SJCRH30 (cell line): ENCODE measurements at regions not wholly inside any gene's neighbourhood (a gene's known extent, or its start where the extent isn't known, plus 50 kb on each side); places are given as distances from the start of the nearest gene placed in this dataset.
"Not testable (repeated sequence)": the region's sequence is repeated elsewhere in the genome, so short reads cannot be mapped to it uniquely, and the experiment has no call there.

ENCODE experiments used
- DNase-seq, 2 experiments: peaks; one replicate each; pipeline ENCODE4 v3.0.0-alpha.2; 2015 to 2020
- H3K27ac ChIP-seq: fragments of 250-450 bp; sonication (Bioruptor Pico); 2 replicates; pipeline ENCODE4 v1.5.1; 2020; ENCODE audit warnings: mild to moderate bottlenecking, moderate library complexity
- H3K27me3 ChIP-seq: fragments of 250-450 bp; sonication (Bioruptor Pico); 2 replicates; pipeline ENCODE4 v1.5.1; 2020; ENCODE audit warnings: mild to moderate bottlenecking, moderate library complexity
- H3K36me3 ChIP-seq: fragments of 250-450 bp; sonication (Bioruptor Pico); 2 replicates; pipeline ENCODE4 v1.5.1; 2020; ENCODE audit warnings: mild to moderate bottlenecking, moderate library complexity
- H3K4me1 ChIP-seq: fragments of 250-450 bp; sonication (Bioruptor Pico); 2 replicates; pipeline ENCODE4 v1.5.1; 2020; ENCODE audit warnings: mild to moderate bottlenecking, moderate library complexity
- H3K4me3 ChIP-seq: fragments of 250-450 bp; sonication (Bioruptor Pico); 2 replicates; pipeline ENCODE4 v1.5.1; 2020; ENCODE audit warnings: mild to moderate bottlenecking, moderate library complexity
- H3K9me3 ChIP-seq: fragments of 250-450 bp; sonication (Bioruptor Pico); replicated peaks from 2 replicates; pipeline ENCODE4 v1.5.1; 2020; ENCODE audit warnings: mild to moderate bottlenecking, moderate library complexity

DNA sequence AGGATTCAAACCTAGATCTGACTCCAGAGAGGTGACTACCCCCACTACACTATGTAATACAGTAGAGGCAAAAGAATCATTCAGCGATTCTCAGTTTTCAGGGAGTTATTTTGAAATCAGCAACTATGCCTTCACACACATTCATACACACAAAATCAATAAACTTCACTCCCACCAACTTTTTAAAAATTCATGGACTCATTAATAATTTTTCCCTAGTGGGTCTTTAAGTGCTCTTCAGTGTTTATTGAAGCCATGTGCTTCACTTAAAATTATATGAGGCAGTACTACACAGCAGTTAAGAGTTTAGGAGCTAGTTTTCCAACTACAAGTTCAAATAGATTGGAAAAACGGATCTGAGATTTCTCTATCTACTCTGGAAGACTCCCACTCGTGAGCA is 452.7 kb upstream of the ADGRB3 start:
- Histone ChIP-seq H3K4me1 (no peaks in the 10 kb centered on the region), H3K27me3 (no peaks in the 10 kb centered on the region), H3K27ac (no peak overlapping the region), H3K9me3 (no peaks in the 10 kb centered on the region), H3K36me3 (no peaks in the 10 kb centered on the region), H3K4me3 (no peak overlapping the region)
- no peak for DNase-seq

DNA sequence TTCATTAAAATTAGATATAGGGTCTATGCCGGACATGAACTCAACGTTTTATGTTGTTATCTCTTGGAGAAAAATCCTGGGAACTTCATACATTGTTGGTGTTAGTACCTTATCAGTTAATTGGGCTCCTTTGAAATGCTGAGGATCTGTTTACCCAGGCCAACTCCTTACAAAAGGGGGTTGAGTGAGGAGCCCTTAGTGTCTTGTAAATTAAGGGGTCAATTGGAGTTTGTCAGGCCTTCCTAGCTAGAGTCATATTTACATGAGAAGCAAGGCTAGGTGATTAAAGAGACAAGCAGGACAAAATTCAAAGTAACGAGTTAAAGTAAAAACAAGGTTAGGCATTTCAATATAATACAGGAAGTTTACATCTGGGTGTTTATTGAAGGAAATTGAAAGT is 454.1 kb upstream of the ADGRB3 start:
- not testable (repeated sequence) for H3K4me1 ChIP-seq, DNase-seq, H3K4me3 ChIP-seq, H3K27me3 ChIP-seq, H3K27ac ChIP-seq, H3K36me3 ChIP-seq, H3K9me3 ChIP-seq

DNA sequence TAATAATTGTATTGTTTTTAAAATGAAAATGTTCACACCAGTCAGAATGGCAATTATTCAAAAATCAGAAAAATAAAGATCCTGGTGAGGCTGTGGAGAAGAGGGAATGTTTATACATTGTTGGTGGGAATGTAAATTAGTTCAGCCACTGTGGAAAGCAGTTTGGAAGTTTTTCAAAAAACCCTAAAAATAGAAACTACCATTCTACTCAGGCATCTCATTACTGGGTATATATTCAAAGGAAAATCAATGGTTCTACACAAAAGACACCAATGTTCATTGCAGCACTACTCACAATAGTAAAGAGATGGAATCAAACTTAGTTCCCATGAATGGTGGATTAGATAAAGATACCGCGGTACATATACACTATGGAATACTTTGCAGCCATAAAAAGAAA is 461.5 kb upstream of the ADGRB3 start:
- no peak for DNase-seq
- Histone ChIP-seq H3K27me3 (no peaks in the 10 kb centered on the region; the same call in 1 of the 2 replicates), H3K27ac (no peak overlapping the region), H3K4me3 (no peak overlapping the region), H3K36me3 (no peaks in the 10 kb centered on the region), H3K9me3 (0 out of 2 replicates have a peak, but pooled peaks cover 2% of the 10 kb centered on the region), H3K4me1 (no peaks in the 10 kb centered on the region)

DNA sequence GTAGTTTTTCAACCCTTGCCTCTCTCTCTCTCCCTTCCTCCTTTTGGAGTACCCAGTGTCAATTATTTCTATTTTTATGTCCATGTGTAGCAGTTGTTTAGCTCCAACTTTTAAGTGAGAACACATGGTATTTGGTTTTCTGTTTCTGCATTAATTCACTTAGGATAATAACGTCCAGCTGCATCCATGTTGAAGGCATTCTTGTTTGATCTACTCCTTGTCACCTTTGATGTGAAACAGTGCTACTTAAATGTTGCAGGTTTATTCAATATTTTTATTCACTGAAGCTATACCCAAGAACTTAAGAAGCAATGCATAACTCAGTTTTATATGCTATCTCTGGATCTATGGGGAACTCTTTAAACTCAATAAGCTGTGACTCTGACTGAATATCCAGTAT is 465.2 kb upstream of the ADGRB3 start:
- no peaks in the 10 kb centered on the region for H3K36me3 ChIP-seq
- H3K27ac ChIP-seq = no peak overlapping the region

DNA sequence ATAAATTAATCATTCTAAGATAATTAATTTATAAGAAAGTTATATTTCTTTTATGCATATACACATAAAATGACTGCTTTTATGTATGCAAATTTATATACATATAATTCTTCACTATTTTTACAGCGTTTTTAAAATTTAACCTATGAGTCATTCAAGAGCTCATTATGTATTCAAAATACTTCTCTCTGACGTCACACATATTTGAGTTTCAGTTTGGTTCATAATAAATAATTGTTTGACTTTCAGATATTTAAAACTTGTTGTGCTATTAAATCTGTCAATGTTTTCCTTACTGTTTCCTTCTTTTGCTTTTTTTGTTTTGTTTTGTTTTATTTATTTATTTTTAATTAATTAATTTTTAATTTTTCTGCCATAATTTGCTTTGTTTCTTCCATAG is 467.5 kb upstream of the ADGRB3 start:
- no peak overlapping the region for H3K27ac ChIP-seq
- no peaks in the 10 kb centered on the region for H3K4me1 ChIP-seq
- H3K36me3 ChIP-seq = no peaks in the 10 kb centered on the region
- 0 out of 2 replicates have a peak, but pooled peaks cover 2% of the 10 kb centered on the region for H3K9me3 ChIP-seq
- H3K27me3 ChIP-seq = no peaks in the 10 kb centered on the region; the same call in 1 of the 2 replicates
- no peak for DNase-seq
- no peak overlapping the region for H3K4me3 ChIP-seq

More for the DNA sequence above, 465.2 kb upstream of the ADGRB3 start:
- Histone ChIP-seq H3K4me1 (no peaks in the 10 kb centered on the region), H3K4me3 (no peak overlapping the region), H3K9me3 (0 out of 2 replicates have a peak, but pooled peaks cover 2% of the 10 kb centered on the region), H3K27me3 (no peaks in the 10 kb centered on the region; the same call in 1 of the 2 replicates)
- DNase-seq = no peak

DNA sequence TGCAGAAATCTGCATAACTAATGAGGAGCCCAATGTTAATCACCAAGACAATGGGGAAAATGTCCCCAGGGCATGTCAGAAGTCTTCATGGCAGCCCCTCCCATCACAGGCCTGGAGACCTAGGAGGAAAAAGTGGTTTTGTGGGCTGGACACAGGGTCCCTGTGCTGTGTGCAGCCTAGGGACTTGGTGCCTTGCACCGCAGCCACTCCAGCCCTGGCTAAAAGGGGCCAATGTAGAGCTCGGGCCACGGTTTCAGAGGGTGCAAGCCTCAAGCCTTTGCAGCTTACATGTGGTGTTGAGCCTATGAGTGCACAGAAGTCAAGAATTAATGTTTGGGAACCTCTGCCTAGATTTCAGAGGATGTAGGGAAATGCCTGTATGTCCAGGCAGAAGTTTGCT is 474.3 kb upstream of the ADGRB3 start:
- DNase-seq, H3K27me3 ChIP-seq, H3K4me3 ChIP-seq, H3K36me3 ChIP-seq, H3K27ac ChIP-seq, H3K4me1 ChIP-seq, H3K9me3 ChIP-seq: not testable (repeated sequence)

DNA sequence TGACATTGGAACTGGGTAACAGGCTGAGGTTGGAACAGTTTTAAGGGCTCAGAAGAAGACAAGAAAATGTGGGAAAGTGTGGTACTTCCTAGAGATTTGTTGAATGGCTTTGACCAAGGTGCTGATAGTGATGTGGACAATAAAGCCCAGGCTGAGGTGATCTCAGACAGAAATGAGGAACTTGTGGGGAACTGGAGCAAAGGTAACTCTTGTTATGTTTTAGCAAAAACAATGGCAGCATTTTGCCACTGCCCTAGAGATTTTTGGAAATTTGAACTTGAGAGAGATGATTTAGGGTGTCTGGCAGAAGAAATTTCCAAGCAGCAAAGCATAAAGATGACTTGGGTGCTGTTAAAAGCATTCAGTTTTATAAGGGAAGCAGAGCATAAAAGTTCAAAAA is 474.7 kb upstream of the ADGRB3 start:
- Histone ChIP-seq H3K27ac (no peak overlapping the region), H3K9me3 (no peaks in the 10 kb centered on the region), H3K4me3 (no peak overlapping the region), H3K27me3 (no peaks in the 10 kb centered on the region), H3K4me1 (no peaks in the 10 kb centered on the region), H3K36me3 (no peaks in the 10 kb centered on the region)
- no peak for DNase-seq

DNA sequence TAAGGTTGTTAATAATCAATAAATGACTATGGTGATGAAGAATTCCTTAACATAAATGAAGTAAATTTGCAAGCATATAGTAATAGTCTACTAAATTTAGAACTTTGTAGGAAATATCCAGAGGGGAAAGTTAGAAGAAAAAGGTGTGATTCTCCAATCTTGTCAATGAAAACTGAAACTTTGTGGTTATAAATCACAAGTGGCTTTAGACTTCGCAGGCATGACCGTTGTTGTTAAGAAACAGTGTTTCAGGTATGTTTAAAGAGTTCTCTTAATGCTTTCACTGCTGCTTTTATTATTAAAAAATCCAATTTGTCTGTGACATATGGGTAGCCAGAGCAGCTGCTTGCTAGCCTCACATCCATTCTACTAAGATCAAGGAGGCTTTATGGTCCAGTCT is 475.6 kb upstream of the ADGRB3 start:
- H3K9me3 ChIP-seq = no peaks in the 10 kb centered on the region

DNA sequence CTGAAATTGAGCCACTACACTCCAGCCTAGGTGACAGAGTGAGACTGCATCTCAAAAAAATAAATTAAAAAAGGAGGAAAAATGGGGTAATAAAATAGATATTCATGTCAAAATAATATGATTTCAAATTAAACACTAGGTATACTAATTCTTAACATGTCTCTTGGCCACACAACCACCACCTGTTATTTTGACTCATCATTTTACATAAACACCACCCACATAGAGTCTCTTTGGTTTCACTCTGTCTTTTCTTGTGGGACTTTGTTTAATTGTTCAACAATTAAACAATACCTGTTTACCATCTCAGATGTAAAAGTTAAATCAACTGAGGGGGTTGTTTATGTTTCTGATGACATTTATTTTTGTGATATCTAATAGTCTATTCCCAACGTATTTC is 476.8 kb upstream of the ADGRB3 start:
- no peak for DNase-seq
- Histone ChIP-seq H3K4me3 (no peak overlapping the region), H3K4me1 (no peaks in the 10 kb centered on the region), H3K27me3 (no peaks in the 10 kb centered on the region), H3K36me3 (no peaks in the 10 kb centered on the region), H3K27ac (no peak overlapping the region), H3K9me3 (no peaks in the 10 kb centered on the region)

More for the DNA sequence above, 475.6 kb upstream of the ADGRB3 start:
- no peaks in the 10 kb centered on the region for H3K36me3 ChIP-seq
- no peak overlapping the region for H3K27ac ChIP-seq
- H3K4me3 ChIP-seq = no peak overlapping the region
- no peaks in the 10 kb centered on the region for H3K4me1 ChIP-seq
- no peaks in the 10 kb centered on the region for H3K27me3 ChIP-seq
- DNase-seq = no peak

DNA sequence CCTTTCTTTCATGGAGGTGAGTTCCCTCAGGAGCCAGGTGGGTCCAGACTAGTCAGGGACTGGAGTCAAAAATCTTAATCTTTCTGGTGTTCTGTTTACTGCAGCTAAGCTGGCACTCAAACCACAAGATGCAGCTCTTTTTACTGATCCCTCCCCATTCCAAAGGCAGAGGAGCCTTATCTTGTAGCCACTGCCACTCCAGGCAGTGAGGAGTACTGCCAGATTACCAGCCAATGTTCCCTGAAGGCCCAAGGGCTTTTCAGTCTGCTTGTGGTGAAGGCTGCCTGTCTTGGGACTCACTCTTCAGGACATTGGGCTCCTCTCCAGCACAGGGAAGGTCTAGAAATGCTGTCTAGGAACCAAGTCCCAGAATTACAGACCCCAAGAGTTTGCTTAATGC is 490.4 kb upstream of the ADGRB3 start:
- no peak for DNase-seq
- H3K36me3 ChIP-seq = no peaks in the 10 kb centered on the region
- H3K9me3 ChIP-seq = no peaks in the 10 kb centered on the region

DNA sequence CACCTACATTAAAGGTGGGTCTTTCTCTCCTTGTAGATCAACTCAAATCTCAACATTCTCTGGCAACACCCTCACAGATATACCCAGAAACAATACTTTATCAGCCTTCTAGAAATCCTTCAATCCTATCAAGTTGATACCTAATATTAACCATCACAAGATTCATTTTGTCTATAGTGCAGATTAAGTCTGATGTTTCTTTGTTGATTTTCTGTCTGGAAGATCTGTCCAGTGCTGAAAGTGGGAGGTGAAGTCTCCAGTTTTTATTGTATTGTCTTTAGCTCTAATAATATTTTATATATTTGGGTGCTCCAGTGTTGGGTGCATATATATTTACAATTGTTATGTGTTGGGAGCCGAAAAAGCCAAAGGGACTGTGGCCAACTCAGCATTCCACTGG is 493.9 kb upstream of the ADGRB3 start:
- DNase-seq = no peak
- Histone ChIP-seq H3K36me3 (no peaks in the 10 kb centered on the region), H3K4me3 (no peak overlapping the region), H3K27ac (no peak overlapping the region), H3K4me1 (no peaks in the 10 kb centered on the region; the same call in 1 of the 2 replicates), H3K27me3 (no peaks in the 10 kb centered on the region), H3K9me3 (no peaks in the 10 kb centered on the region)

More for the DNA sequence above, 490.4 kb upstream of the ADGRB3 start:
- H3K4me3 ChIP-seq = no peak overlapping the region
- H3K27ac ChIP-seq = no peak overlapping the region
- H3K27me3 ChIP-seq = no peaks in the 10 kb centered on the region
- no peaks in the 10 kb centered on the region; the same call in 1 of the 2 replicates for H3K4me1 ChIP-seq

DNA sequence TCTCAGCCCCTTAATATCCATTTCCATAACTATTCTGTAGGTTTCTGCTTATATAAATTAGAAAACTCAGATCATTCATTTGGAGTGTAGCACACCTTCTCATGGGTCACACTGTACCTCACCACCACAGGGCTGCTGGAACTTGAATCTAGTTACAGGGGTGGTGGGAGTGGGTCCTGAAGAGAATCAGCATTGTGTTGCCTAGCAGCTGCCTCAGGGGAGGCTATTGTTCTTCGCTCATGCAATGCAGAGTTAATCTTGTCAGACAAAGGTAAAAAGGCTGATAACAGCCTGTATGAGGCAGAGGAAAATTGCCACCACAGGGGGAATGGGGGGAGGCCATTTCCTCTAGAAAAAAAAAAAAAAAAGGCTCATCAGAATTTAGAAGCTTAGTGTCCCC is 496.0 kb upstream of the ADGRB3 start:
- Histone ChIP-seq H3K27me3 (no peaks in the 10 kb centered on the region), H3K36me3 (no peaks in the 10 kb centered on the region), H3K4me1 (no peaks in the 10 kb centered on the region; the same call in 1 of the 2 replicates), H3K9me3 (no peaks in the 10 kb centered on the region), H3K27ac (no peak overlapping the region), H3K4me3 (no peak overlapping the region)
- DNase-seq = no peak

DNA sequence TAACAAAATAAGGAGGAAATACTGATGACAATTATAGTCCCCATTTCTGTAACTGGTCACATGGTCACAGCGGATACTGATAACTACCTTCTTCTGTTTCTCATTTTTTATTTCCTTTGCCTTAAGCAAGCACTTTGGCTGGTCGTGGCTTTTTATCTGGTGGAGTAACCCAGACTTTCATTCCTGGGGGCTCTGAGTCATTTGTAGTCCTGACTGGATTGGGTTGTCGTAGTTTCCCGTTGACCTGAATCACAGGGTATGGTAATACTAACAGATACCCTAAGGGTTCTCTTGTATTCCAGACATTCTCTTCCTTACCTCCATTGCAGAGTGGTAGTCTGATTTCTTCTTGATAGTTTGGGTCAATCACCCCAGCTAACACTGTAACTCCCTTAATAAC is 500.3 kb upstream of the ADGRB3 start:
- Histone ChIP-seq H3K4me1 (no peaks in the 10 kb centered on the region), H3K4me3 (no peak overlapping the region), H3K27me3 (0 out of 2 replicates have a peak, but pooled peaks cover under 1% of the 10 kb centered on the region), H3K9me3 (no peaks in the 10 kb centered on the region), H3K36me3 (no peaks in the 10 kb centered on the region), H3K27ac (no peak overlapping the region)
- no peak for DNase-seq

DNA sequence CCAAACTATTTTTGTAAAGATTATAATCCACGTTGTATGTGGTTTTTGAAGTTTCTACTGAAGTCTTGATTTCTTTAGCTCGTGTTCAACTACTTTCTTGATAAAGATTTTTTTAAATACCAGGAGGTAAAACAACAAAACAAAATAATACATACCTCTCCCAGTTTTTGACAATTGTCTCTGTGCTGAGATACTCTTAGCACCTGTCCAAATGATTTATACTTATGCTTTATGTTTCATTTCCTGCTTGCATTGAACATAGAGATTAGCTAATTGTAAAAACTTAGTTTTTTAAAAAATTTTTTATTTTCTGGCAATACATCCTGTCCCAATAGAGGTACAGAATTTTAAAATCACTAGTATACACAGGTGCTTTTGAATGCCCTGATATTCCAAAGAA is 506.9 kb upstream of the ADGRB3 start:
- H3K4me1 ChIP-seq = no peaks in the 10 kb centered on the region
- no peak overlapping the region for H3K27ac ChIP-seq
- DNase-seq = no peak

DNA sequence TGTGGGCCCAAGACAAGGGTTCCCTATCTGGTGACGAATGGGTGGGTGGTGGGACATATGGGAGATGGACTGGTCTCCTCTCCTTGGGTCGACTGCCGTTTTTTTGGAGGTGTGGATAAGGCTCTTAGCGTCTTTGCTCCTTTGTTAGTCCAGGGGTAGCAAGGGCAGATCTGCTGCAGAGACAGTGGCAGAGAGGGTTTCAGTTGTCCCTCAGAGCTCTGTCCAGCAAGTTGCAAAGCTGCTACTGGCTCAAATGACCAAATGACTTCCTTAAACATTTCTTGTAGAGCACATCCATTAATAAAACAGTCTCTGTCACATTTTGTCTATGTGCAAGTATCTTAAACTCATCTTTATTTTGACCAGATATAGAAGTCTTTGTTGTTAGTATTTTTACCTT is 508.0 kb upstream of the ADGRB3 start:
- DNase-seq = no peak
- H3K36me3 ChIP-seq = no peaks in the 10 kb centered on the region
- H3K4me3 ChIP-seq = no peak overlapping the region
- no peaks in the 10 kb centered on the region for H3K4me1 ChIP-seq
- H3K27ac ChIP-seq = no peak overlapping the region
- H3K27me3 ChIP-seq = 0 out of 2 replicates have a peak, but pooled peaks cover 2% of the 10 kb centered on the region
- 0 out of 2 replicates have a peak, but pooled peaks cover 3% of the 10 kb centered on the region for H3K9me3 ChIP-seq

More for the DNA sequence above, 506.9 kb upstream of the ADGRB3 start:
- H3K4me3 ChIP-seq = no peak overlapping the region
- no peaks in the 10 kb centered on the region for H3K36me3 ChIP-seq
- H3K9me3 ChIP-seq = no peaks in the 10 kb centered on the region
- 0 out of 2 replicates have a peak, but pooled peaks cover 2% of the 10 kb centered on the region for H3K27me3 ChIP-seq

DNA sequence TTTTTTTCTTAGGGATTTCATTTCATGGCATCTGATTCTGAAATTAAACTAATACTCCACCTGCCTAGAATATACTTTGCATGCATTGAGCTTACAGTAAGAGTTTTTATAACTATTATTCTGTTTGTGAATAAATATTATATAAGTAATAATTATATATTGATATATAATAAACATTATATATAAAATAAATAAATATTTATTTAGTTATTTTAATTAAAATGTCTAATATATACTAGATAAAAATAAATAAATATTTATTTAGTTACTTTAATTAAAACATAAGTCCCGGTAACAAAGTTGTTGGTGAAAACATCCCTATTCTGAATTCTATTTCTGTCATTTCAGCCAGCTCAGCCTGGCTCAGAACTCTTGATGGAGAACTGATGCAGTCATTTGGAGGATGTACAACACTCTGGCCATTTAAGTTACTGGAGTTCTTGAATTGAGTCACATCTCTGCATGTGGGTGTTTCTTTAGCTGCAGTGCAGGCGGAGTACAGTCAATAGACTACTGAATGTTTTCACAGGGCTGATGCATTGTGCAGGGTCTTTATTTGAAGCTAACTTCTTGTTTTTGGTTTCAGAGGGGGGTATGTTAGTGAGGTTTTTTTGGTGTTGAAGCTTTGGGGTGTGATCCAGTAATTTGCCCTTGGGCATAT is 508.9 kb upstream of the ADGRB3 start:
- 0 out of 2 replicates have a peak, but pooled peaks cover 3% of the 10 kb centered on the region for H3K9me3 ChIP-seq
- H3K27me3 ChIP-seq = 0 out of 2 replicates have a peak, but pooled peaks cover 2% of the 10 kb centered on the region
- no peaks in the 10 kb centered on the region for H3K36me3 ChIP-seq
- no peak for DNase-seq
- H3K4me1 ChIP-seq = no peaks in the 10 kb centered on the region
- no peak overlapping the region for H3K27ac ChIP-seq
- H3K4me3 ChIP-seq = no peak overlapping the region
